ENCODE measurements at regions not wholly inside any gene's neighbourhood (a gene's known extent, or its start where the extent isn't known, plus 50 kb on each side); places are given as distances from the start of the nearest gene placed in this dataset.
"Not testable (repeated sequence)": the region's sequence is repeated elsewhere in the genome, so short reads cannot be mapped to it uniquely, and the experiment has no call there.

- Histone ChIP-seq H3K4me1 (no peaks in the 10 kb centered on the region), H3K4me3 (no peak overlapping the region), H3K36me3 (no peaks in the 10 kb centered on the region), H3K27me3 (no peaks in the 10 kb centered on the region), H3K27ac (no peak overlapping the region), H3K9me3 (no peaks in the 10 kb centered on the region)
- no peak for TF ChIP-seq CTCF (IDR thresholded peaks at IDR 0.05)
- DNase-seq (ENCODE audit: low spot score): no peak
Observed at GRCh38 chr5:67897980-67898379, 317.6 kb upstream of the PIK3R1 start.

DNA sequence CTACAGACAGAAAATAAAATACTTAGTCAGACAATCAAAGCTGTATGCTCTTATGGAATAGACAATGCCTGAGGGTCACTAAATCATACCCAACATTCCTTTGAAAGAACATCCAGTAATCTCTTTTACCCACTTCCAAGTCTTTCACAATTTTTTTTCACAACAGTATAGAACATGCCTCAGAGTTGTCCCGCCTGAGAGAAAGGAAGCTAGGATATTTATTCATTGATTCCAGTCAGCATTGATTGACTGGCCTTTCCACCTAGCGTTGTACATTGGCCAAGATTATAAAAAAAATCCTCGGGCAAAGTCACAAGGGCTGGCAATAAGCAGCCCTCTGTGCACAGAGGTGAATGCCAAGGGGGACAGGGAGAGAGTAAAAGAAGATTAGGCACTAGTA lies 318.1 kb upstream of the PIK3R1 start:
- Histone ChIP-seq H3K4me3 (no peak overlapping the region), H3K27me3 (no peaks in the 10 kb centered on the region), H3K4me1 (no peaks in the 10 kb centered on the region), H3K9me3 (no peaks in the 10 kb centered on the region), H3K27ac (no peak overlapping the region), H3K36me3 (no peaks in the 10 kb centered on the region)
- DNase-seq (ENCODE audit: low spot score): no peak
- no peak for TF ChIP-seq CTCF (IDR thresholded peaks at IDR 0.05)

DNA sequence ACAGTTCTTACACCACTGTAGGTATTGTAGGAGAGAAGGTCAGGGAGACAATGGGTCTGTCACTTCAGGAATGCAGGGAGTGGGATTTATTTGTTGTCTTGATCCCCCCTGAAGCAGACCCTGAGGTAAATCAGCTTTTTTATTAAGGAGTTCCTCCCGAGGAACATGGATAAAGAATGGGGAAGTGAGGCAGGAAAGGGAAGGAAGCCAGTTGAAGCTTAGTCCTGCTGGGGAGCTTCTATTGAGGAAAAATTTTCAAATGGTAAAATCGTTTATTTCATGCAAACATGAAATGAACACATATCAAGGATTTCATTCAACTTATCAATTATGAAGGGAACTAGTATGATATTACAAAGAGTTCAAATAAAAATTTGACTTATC lies 318.6 kb upstream of the PIK3R1 start:
- H3K36me3 ChIP-seq: no peaks in the 10 kb centered on the region
- no peak for TF ChIP-seq CTCF (IDR thresholded peaks at IDR 0.05)
- H3K27ac ChIP-seq: no peak overlapping the region
- no peaks in the 10 kb centered on the region for H3K4me1 ChIP-seq
- H3K4me3 ChIP-seq: no peak overlapping the region
- no peaks in the 10 kb centered on the region for H3K27me3 ChIP-seq
- H3K9me3 ChIP-seq: no peaks in the 10 kb centered on the region
- no peak for DNase-seq (ENCODE audit: low spot score)

DNA sequence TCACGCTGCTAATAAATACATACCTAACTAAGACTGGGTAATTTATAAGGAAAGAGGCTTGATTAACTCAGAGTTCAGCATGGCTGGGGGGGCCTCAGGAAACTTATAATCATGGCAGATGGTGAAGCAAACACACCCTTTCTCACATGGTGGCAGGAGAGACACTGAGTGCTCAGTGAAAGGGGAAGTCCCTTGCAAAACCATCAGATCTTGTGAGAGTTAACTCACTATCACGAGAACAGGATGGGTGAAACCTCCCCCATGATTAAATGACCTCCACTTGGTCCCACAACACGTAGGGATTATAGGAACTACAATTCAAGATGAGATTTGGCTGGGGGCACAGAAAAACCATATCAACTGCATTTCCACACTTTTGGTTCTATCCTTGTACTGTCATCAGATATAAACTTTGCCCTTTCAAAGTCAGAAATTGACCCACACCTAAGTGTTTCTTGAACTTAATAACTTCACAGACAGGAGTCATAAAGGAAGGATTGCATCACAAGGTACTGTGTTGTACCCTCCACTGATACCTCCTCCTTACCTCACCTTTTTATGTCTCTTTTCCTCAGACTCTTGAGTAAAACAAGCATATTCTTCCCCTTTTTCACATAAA lies 319.1 kb upstream of the PIK3R1 start:
- H3K36me3 ChIP-seq: no peaks in the 10 kb centered on the region
- no peak overlapping the region for H3K27ac ChIP-seq
- TF ChIP-seq CTCF (IDR thresholded peaks at IDR 0.05): no peak

DNA sequence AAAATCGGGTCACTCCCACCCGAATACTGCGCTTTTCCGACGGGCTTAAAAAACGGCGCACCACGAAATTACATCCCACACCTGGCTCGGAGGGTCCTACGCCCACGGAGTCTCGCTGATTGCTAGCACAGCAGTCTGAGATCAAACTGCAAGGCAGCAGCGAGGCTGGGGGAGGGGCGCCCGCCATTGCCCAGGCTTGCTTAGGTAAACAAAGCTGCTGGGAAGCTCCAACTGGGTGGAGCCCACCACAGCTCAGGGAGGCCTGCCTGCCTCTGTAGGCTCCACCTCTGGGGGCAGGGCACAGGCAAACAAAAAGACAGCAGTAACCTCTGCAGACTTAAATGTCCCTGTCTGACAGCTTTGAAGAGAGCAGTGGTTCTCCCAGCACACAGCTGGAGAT lies 325.7 kb upstream of the PIK3R1 start:
- H3K27me3 ChIP-seq; H3K36me3 ChIP-seq; DNase-seq (ENCODE audit: low spot score); H3K4me3 ChIP-seq; H3K9me3 ChIP-seq; H3K4me1 ChIP-seq; H3K27ac ChIP-seq: not testable (repeated sequence)

More for the DNA sequence above, 319.1 kb upstream of the PIK3R1 start:
- Histone ChIP-seq H3K27me3 (no peaks in the 10 kb centered on the region), H3K4me3 (no peak overlapping the region), H3K4me1 (no peaks in the 10 kb centered on the region), H3K9me3 (no peaks in the 10 kb centered on the region)
- no peak for DNase-seq (ENCODE audit: low spot score)

DNA sequence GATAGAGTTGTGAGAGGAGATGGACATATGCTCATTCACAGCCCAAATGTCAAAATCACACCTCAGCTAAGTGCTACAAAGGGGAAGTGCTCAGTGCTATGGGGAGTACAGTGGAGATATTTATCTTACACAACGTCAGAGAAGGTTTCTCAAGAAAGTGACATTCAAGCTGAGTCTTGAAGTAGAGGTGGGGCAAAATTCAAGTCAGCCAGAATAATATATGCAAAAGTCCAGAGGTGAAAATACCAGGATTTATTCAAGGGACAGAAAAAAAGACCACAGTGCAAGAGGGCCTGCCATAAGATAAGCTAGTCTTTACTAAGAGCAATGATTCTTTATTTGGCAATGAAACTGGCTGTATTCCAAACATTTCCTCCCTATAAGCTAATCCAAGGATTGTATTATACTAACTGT lies 327.8 kb upstream of the PIK3R1 start:
- H3K27ac ChIP-seq: no peak overlapping the region
- no peaks in the 10 kb centered on the region for H3K36me3 ChIP-seq
- no peaks in the 10 kb centered on the region for H3K9me3 ChIP-seq
- DNase-seq (ENCODE audit: low spot score): no peak
- no peak overlapping the region for H3K4me3 ChIP-seq
- TF ChIP-seq CTCF (IDR thresholded peaks at IDR 0.05): no peak
- H3K4me1 ChIP-seq: no peaks in the 10 kb centered on the region
- H3K27me3 ChIP-seq: no peaks in the 10 kb centered on the region

All from right atrium auricular region (tissue), 2 donors.